Brain pericyte (primary cell): ENCODE measurements at regions not wholly inside any gene's neighbourhood (a gene's known extent, or its start where the extent isn't known, plus 50 kb on each side); places are given as distances from the start of the nearest gene placed in this dataset.
A peak's percentile ranks its signal among the peaks of the same experiment; 100 is the strongest.
"Not testable (repeated sequence)": the region's sequence is repeated elsewhere in the genome, so short reads cannot be mapped to it uniquely, and the experiment has no call there.

Source experiments
- DNase-seq: peaks from one replicate; pipeline ENCODE4 v3.0.0-alpha.2; 2012; ENCODE audit warnings: low read depth, low spot score

DNA sequence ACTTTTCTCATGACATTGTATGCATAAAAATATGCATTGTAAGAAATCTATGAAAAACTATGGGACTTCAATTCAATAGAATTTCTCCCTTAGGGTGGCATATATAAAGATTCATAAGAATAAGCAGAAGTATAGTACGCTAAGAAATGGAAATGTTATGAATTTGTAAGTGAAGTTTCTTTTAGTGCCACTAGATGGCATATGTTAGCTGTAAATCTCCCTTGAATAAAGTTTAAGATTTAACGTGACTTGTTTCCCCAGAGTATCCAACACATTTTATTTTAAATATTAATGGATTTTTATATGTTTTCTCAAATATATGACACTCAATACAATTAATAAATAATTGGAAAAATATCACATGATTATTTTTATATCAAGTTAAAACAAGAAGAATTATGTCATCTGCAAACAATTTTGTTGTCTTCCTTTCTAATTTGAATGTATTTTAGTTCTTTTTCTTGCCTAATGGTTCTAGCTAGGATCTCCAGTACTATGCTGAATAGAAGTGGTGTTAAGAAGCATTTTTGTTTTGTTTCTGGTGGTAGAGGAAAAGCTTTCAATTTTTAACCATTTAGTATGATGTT, 287.2 kb downstream of the HGF start:
- no peak for DNase-seq

DNA sequence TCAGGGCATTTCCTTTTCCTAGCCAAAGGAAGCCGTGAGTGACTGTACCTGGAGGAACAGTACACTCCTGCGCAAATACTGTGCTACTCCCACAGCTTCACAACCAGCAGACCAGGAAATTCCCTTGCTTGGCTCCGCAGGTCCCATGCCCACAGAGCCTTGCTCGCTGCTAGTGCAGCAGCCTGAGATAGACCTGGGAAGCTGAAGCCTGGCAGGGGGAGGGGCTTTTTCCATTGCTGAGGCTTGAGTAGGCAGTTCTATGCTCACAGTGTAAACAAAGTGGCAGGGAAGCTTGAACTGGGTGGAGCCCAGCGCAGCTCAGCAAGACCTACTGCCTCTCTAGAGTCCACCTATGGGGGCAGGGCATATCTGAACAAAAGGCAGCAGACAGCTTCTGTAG, 291.2 kb downstream of the HGF start:
- no peak for DNase-seq

DNA sequence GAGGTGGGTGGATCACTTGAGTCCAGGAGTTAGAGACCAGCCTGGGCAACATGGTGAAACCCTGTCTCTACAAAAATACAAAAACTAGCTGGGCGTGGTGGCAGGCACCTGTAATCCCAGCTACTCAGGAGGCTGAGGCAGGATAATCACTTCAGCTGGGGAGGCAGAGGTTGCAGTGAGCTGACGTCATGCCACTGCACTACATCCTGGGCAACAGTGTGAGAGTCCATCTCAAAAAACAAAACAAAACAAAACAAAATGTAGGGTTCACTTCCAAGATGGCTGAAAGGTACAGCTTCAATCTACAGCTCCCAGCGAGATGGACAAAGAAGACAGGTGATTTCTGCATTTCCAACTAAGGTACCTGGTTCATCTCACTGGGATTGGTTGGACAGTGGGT, 291.6 kb downstream of the HGF start:
- not testable (repeated sequence) for DNase-seq

DNA sequence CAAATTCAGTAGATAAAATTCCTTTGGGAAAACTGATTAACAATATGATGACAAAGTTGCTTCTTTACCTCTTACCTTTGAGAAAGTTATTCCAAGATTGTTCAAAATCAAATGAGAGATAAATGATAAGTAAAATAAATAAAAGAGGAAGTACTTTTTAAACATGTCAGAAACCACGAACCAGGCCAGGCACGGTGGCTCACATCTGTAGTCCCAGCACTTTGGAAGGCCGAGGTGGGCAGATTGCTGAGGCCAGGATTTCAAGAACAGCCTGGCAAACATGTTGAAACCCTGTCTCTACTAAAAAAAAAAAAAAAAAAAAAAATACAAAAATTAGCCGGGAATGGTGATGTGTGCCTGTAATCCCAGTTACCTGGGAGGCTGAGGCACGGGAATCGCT, 296.6 kb downstream of the HGF start:
- DNase-seq, result no peak

DNA sequence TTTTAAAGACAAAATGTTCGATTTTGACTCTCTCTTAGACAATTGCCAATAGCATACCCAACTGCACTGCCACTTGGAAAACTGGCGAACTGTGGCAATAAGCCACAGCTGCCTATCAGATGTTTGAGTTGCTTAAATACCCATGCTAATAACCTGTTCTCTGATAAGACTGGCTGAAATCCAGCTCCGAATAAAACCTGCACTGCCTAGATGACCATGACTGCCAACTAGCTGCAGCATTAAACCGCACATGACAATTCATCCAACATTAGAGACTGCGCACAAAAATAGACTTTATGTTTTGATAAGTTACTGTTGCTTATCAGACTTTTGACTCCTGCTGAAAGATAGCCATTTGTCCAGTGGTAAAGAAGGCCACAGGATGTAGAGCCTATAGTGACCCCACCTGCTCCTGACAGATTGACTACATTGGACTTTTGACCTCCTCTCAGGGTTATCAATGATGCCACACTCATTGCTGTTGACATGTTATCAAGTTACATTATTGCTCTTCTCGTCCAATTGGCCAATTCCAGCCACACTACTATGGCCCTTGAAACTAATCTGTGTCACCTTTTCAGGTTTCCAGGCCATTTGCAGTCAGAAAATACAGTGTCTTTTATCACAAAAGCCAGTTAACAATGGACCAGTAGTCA, 299.0 kb downstream of the HGF start:
- DNase-seq, result no peak

DNA sequence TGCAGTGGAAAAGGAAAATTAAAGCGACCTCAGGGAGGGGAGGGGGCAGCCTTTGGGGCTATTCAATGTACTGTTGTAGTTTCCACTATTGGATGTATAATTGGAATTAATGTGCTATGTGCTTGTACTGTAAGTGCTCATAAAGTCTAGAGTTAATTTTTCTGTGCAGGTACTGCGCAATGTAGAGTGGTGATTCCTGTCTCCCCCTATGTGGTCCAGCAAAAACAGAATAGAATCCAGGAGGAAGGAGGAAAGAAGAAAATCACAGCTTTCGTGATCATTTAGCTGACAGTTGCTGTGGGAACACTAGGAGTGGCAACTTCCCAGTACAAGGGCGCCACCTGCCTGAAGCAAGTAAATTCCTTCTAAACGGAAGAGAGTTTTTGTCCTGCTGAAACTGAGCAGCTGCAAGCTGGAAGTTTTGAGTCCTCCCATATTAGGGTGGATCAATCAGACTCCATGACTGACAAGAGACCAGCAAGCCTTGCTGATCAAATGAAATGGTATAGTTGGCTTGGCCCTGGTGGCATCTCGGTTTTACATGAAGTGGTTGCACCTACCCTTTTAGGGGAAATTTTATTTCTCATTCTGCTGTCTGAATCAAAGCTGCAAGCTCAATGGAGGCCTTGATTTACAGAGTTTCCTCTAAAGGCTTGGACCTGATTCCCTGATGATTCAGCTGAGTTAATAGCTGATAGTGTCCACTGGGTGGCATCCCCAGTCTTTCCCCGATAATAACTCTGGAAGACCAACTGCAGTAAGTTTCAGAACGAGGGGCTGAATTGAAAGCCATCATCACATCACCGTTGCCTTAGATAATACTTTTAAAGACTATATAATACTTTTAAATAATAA, 299.8 kb downstream of the HGF start:
- DNase-seq, result no peak

DNA sequence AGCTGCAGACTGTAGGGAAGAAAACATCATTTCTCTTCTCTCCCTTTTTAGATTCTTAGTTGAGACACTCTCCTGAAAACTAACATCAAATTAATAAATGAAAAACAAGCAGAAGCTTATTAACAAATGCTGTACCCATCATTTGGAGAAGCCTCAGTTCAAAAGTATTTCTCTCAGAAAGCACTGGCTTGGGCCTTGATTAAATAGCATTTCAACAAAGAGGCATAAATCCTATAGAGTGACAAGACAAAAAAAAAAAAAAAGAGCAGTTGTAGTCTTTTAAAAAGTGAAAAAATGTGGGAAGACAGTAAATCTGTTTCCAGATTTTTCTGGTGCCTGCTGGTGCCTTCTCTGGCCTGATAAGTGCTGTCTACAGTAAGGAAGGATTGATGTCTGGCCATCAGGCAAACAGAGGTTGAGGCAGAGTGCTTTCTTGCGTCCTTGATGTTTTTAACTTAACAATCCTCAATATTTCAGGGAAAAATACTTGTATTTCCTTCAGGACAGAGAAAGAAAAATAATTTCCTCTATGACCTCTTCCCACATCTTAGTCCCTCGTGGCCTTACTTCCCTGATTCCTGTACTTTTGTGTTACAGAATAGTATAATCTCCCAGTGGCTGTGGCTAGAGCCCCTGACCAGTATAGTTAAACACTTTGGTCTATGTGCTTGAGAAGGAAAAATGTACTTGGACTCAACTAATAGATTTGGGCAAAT, 300.5 kb downstream of the HGF start:
- no peak for DNase-seq

DNA sequence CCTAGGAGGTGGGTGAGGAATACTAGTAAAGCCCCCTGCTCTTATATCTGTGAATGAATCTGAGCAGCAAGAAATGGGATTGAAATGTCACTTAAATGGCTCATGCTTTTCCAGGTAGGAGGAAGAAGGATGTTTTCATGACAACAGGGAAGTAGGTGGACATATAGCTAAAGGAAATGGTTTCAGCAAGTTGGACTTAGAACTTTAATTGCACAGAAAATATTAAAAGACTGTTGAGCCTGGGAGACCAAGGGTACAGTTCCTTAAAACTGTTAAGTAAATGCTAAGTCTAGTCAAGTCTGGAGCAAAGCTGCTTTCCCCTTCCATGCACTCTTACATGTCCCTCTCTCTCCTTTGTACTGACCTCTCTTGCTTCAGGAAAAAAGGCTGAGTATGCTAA, 301.3 kb downstream of the HGF start:
- no peak for DNase-seq

DNA sequence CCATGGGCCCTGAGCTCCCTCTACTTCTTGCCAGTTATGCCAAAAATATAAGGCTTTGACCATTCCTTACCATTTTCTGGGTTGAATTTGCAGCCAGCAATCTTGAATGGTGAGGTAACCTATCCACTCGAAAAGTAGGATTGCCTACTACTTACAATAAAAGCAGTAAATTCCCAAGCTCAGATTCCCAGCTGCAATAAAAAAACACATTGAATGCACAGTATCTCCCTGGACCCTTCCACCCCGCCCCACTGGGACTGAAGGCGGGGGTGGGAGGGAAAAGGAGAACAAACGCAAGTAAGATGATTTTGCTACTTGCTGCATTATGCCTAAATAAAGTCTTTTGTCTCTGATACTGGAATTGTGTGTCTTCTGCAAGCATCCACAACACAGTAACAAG, 301.9 kb downstream of the HGF start:
- no peak for DNase-seq

DNA sequence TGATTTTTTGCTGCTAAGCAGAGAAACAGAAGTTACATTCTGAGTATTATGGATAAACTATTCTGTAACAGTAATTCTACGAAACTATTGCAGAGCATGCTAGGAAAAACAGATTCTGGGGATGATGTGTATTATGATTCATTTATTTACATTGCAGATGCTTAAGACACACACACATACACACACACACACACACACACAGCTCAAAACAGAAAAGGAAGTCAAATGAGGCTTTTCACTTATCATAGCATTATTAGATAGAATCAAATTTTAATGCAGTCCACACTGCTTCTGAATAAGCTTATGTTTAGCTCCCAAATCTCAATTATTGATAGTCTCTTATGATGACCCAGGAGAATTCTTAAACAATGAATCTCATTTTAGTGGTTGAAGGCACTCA, 307.2 kb downstream of the HGF start:
- no peak for DNase-seq

DNA sequence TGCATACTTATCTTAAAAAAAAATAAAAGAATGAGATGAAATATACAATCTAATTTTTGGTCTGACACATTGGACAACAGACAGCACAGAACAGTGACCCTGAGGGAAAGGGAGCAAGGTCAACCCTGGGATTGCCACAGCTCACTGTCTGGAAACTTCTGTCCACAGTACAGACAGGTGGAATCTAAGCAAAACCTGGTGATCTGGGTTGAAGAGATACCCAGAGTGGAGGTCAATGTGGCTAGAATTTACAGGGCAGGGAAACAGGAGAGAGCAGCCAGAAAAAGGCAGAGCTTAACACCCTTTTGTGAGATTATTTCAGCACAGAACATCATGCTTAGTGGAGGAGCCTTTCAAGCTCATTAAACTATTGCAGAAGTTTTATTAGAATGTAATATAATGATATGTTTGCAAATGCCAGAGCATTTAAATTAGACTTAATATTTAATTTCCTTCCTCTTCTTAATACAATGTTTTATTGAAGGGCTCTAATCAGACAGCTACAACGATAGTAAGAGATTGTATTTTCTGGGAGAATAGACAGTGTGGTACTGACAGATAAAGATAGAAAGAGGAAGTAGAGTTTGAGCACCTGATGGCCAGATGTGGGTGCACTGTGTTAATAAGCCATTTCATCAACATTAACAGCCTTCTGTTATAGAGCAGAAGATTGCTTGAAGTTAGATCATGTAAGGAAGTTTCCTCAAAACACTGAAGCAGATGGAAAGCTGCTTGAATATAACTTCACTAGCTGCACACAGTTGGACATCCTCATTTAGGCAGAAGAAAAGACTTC, 309.4 kb downstream of the HGF start:
- no peak for DNase-seq

DNA sequence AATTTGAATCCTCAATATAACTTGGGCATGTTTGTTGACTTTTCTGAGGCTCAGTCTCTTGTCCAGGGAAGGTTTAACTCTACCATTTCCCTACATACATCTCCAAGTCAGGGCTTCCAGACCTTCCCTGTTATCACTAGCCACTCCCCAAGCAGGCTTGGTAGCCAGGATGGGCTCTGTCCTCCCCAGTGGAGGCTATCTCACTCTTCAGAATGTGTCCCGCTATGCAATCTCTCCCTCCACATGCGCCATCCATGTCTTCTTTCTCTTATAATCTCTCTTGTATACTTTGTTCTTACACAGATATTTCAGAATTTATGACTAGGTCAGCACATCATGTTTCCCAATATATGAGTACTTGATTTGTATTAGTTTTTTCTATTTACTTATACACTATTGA, 310.4 kb downstream of the HGF start:
- DNase-seq, result no peak

DNA sequence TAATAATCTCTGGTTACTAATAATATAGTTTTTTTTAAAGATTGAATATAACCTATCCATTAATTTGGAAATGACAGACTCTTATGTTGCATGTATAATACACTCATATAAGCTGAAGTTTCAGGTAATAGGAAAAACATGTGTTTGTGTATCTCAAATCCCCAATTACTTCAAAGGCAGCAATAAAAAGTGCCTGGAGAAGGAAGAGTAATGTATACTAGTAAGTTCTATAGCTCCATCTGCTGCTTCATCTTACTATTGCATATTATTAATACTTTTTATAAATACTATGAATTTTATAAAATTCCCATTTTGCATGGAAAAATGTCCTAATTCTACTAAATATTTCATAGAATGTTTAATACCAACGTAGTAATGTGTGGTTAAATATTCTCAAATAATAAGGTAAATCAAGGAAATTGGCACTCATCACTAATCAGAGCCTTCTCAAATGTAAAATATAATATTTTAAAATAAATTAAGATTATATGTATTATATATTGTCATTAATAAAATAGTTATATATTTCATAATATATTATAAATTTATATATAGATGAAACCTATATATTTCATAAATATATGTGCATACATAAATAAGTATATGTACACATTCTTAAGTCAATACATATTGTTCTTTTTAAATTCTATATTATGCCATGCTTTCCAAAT, 311.9 kb downstream of the HGF start:
- no peak for DNase-seq

DNA sequence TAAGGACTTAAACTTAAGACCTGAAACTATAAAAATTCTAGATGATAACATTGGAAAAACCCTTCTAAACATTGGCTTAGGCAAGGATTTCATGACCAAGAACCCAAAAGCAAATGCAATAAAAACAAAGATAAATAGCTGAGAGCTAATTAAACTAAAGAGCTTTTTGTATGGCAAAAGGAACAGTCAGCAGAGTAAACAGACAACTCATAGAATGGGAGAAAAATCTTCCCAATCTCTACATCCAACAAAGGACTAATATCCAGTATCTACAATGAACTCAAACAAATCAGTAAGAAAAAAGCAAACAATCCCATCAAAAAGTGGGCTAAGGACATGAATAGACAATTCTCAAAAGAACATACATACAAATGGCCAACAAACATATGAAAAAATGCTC, 316.1 kb downstream of the HGF start:
- not testable (repeated sequence) for DNase-seq

DNA sequence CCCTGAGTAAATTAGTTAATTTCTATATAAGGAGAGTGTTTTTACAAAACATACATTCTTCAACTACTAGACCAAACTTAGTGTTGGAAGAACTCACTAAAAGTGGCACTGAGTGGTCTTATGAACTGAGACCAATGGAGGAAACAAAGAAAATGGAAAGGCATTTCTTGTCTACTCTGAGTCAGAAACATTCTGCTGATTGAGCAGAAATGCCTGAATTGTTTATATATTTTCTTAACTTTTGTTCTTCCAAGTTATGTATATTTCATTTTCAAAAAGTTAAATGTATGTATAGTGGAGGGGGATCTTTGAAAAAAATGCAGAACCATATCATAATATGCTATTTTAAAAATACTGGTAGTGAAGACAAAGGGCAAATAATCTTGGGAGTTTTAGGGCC, 320.7 kb downstream of the HGF start:
- no peak for DNase-seq

DNA sequence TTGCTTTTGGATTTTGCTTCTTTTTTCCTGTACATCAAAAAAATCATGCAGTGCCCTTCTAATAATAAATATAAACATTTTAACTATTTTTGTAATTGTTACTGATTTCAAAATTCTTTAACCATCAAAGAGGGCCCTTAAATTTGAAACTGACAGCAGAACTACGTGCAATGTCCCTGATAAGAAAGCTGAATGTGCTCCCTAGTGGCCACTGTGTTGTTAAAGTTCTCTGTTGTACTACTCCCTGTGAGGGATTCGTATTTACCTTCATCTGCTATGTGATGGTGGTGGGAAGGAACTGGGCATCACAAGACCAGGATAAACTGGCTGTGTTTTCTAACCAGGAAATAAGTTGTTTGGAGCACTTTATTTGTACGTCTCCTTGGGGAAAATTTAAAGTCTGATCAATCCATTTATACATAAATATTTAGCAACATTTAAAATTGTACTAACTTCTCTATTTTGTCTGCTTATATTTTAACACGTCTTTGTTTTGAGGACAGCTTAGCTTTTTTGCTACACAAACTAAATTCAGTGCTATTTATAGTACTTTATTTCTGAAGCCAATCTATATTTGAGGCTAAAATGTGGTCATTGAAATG, 322.4 kb downstream of the HGF start:
- DNase-seq, result peak; percentile 12

DNA sequence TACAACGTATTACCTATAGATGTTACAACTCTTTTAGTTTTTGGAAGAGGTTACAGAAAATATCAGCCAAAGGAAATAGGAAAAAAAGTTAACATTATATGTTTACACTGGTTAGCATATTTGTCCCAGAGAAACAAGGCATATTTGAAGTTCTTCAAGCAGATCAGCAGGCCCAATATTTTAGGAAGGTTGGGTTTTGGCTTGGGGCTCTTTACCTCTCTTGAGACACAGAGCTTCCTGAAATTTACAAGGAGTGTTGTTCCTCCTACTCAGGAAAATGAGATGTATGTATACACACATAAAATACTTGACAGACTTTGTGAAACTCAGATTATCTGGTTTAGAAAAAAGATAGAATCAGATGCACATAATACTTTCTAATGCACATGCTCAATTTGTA, 323.6 kb downstream of the HGF start:
- DNase-seq, result no peak

DNA sequence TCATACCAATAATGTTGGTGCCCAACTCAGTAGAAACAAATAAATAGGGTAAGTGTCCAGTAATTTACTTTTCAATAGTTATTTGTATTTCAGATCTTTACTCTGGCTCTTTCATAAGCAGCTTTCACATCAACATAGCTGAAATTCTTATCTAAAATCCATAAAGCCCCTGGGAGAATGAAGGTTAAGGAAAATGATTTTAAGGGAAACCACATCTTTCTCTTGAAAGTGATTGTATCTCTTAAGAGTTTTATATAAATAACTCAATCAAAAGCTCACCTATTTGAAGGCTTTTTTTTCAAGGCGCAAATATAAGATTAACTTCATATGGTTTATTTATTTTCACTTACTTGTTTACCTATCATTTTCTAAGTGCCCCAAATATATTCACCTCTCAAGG, 324.4 kb downstream of the HGF start:
- no peak for DNase-seq

DNA sequence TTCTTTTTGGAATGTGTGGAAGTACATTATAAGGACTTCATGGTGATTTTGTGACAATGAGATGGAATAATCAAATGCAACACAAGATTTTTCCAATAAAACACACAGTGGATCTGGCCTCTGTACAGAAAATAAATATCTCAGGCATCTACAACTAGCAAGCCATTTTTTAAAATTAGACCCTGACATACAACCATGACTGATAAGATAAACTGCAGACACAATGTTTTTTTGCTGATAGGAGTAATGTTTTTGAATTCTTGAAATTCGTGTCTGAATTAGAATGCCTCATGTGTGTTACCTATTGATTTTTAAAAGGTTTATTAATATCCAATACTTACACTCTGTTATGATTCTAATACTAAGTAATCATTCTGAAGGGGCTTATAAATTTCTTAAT, 328.1 kb downstream of the HGF start:
- DNase-seq, result no peak

DNA sequence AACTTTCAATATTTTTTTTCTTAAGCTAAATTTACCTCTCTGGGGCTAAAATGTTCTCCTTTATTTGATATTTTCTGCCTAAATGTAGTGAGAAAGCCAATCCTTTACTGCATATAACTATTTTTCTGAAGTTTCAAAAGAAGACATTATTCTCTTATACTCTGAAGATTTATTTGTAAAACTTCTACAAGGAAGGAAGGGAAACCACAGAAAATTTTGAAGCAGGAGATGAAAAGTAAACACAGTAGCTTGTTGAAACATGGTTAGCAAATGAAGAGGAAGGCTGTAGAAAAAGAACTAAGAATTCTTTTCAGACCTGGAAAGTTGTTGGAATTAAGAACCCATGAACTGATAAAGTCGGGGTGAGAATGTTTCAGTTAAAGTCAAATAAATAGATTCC, 330.3 kb downstream of the HGF start:
- DNase-seq, result no peak

DNA sequence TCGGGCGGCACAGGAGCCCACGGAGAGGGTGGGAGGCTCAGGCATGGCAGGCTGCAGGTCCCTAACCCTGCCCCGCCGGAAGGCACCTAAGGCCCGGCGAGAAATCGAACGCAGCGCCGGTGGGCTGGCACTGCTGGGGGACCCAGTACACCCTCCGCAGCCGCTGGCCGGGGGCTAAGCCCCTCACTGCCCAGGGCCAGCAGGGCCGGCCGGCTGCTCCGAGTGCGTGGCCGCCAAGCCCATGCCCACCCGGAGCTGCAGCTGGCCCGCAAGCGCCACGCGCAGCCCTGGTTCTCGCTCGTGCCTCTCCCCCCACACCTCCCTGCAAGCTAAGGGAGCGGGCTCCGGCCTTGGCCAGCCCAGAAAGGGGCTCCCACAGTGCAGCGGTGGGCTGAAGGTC, 332.7 kb downstream of the HGF start:
- not testable (repeated sequence) for DNase-seq
